Osteocyte (in vitro differentiated cells): ENCODE measurements at regions not wholly inside any gene's neighbourhood (a gene's known extent, or its start where the extent isn't known, plus 50 kb on each side); places are given as distances from the start of the nearest gene placed in this dataset.
"Not testable (repeated sequence)": the region's sequence is repeated elsewhere in the genome, so short reads cannot be mapped to it uniquely, and the experiment has no call there.

ENCODE experiments used
- DNase-seq: peaks from one replicate; pipeline ENCODE4 v3.0.0; 2021; ENCODE audit warnings: mixed read lengths; ENCODE audit not compliant: unreplicated experiment; ENCODE audit errors: extremely low spot score
- H3K27ac Mint-ChIP-seq: one replicate; pipeline ENCODE4 v1.8.0; 2021; ENCODE audit warnings: mild to moderate bottlenecking, mixed read lengths; ENCODE audit not compliant: unreplicated experiment
- H3K27me3 Mint-ChIP-seq: one replicate; pipeline ENCODE4 v1.8.0; 2021; ENCODE audit warnings: mixed read lengths; ENCODE audit not compliant: unreplicated experiment
- H3K36me3 Mint-ChIP-seq: one replicate; pipeline ENCODE4 v1.8.0; 2021; ENCODE audit warnings: mixed read lengths; ENCODE audit not compliant: unreplicated experiment
- H3K4me1 Mint-ChIP-seq: one replicate; pipeline ENCODE4 v1.8.0; 2021; ENCODE audit warnings: mixed read lengths; ENCODE audit not compliant: unreplicated experiment
- H3K4me3 Mint-ChIP-seq: one replicate; pipeline ENCODE4 v1.8.0; 2021; ENCODE audit warnings: mild to moderate bottlenecking, moderate library complexity, mixed read lengths; ENCODE audit not compliant: unreplicated experiment
- H3K9me3 Mint-ChIP-seq: one replicate; pipeline ENCODE4 v1.8.0; 2021; ENCODE audit warnings: mixed read lengths; ENCODE audit not compliant: unreplicated experiment

- not testable (repeated sequence) for H3K9me3 Mint-ChIP-seq, H3K4me3 Mint-ChIP-seq, H3K27me3 Mint-ChIP-seq, H3K36me3 Mint-ChIP-seq, H3K4me1 Mint-ChIP-seq, H3K27ac Mint-ChIP-seq
- DNase-seq, result peak; percentile 32
Observed at GRCh38 chr10:133689897-133690296, 63.3 kb upstream of the FRG2B start.

DNA sequence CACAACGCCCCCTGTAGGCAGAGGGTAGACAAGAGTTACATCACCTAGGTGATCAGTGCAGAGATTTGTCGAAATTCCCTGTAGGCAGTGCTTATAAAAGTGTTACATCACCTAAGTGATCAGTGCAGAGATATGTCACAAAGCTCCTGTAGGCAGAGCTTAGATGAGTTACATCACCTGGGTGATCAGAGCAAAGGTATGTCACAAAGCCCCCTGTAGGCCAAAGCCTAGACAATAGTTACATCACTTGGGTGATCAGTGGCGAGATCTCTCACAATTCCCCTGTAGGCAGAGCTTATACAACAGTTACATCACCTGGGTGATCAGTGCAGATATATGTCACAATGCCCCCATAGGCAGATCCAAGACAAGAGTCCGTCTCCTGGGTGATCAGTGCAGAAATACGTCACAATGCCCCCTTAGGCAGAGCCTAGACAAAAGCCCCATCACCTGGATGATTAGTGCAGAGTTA is 61.9 kb upstream of the FRG2B start:
- H3K4me1 Mint-ChIP-seq, H3K27ac Mint-ChIP-seq, H3K4me3 Mint-ChIP-seq, DNase-seq, H3K36me3 Mint-ChIP-seq, H3K9me3 Mint-ChIP-seq, H3K27me3 Mint-ChIP-seq: not testable (repeated sequence)

- not testable (repeated sequence) for DNase-seq, H3K9me3 Mint-ChIP-seq, H3K4me3 Mint-ChIP-seq, H3K27me3 Mint-ChIP-seq, H3K27ac Mint-ChIP-seq, H3K4me1 Mint-ChIP-seq, H3K36me3 Mint-ChIP-seq
Observed at GRCh38 chr10:133687689-133688440, 61.3 kb upstream of the FRG2B start.

GRCh38 chr10:133686992-133687391 is 60.4 kb upstream of the FRG2B start:
- H3K36me3 Mint-ChIP-seq, H3K4me1 Mint-ChIP-seq, H3K27me3 Mint-ChIP-seq, DNase-seq, H3K27ac Mint-ChIP-seq, H3K4me3 Mint-ChIP-seq, H3K9me3 Mint-ChIP-seq: not testable (repeated sequence)
